ENCODE measurements at regions not wholly inside any gene's neighbourhood (a gene's known extent, or its start where the extent isn't known, plus 50 kb on each side); places are given as distances from the start of the nearest gene placed in this dataset.

DNA sequence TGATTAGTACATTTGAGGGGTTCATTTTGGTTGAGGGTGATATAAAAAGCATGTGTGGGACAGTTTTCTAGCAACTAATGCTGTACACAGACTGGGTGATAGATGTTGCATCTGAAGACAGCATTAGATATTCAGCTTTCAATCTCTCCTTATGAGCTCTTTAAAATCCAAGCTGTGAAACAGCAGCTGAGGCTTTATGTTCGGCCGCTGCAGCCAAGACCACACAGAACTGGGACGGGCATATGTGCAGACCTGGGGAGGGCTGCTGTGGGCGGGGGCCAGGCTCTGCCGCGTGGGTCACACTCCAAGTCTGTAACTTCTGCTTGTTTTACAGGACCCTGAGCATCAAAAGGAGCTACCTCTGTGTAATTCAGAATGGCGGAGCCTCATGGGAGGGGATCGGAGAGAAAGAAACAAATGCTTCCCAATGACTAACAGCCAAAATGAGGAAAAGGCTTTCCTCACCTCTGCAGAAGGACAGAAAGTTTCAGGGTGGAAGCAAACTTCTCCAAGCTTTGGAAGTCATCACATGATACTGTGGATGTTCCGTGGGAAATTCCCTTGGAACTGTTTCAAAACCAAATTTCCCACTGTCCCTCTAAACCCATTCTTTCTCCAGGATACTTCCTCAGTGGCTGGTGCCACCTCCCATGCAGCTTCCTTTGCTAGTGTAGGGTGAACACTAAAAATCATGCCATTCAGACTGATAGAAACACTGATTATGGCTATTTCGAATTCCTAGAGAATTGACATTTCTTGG lies 711.9 kb upstream of the ID2 start:
- TF ChIP-seq POLR2A (IDR thresholded peaks at IDR 0.05; ENCODE audit: low read depth, low read length) (no peak), POLR2AphosphoS5 (IDR thresholded peaks at IDR 0.05; ENCODE audit: low read depth, low read length) (no peak), POU2F2 (IDR thresholded peaks at IDR 0.05; ENCODE audit: low read depth, low read length) (no peak)

Measured in GM12891 (cell line).